Nucleus accumbens (tissue), 56 donors: ENCODE measurements at regions not wholly inside any gene's neighbourhood (a gene's known extent, or its start where the extent isn't known, plus 50 kb on each side); places are given as distances from the start of the nearest gene placed in this dataset.
"Not testable (repeated sequence)": the region's sequence is repeated elsewhere in the genome, so short reads cannot be mapped to it uniquely, and the experiment has no call there.

ENCODE experiments used
- DNase-seq, 56 donors: peaks; one replicate each; lab custom pipeline; 2025; lab: John Stamatoyannopoulos, UW

GRCh38 chr7:46039813-46040212 lies 118.7 kb upstream of the IGFBP3 start:
- DNase-seq, result not testable (repeated sequence)

- no peak for DNase-seq
These were observed 114.1 kb upstream of the IGFBP3 start for GRCh38 chr7:46035166-46035565.

- DNase-seq, result no peak
These were observed 113.1 kb upstream of the IGFBP3 start for GRCh38 chr7:46034056-46034768.

GRCh38 chr7:46033592-46033991 lies 112.5 kb upstream of the IGFBP3 start:
- DNase-seq, result no peak

- no peak for DNase-seq
These were observed 111.9 kb upstream of the IGFBP3 start for GRCh38 chr7:46032942-46033341.

GRCh38 chr7:46032353-46032752 lies 111.3 kb upstream of the IGFBP3 start:
- DNase-seq, result no peak

GRCh38 chr7:46029111-46029704 lies 108.1 kb upstream of the IGFBP3 start:
- no peak for DNase-seq

DNA sequence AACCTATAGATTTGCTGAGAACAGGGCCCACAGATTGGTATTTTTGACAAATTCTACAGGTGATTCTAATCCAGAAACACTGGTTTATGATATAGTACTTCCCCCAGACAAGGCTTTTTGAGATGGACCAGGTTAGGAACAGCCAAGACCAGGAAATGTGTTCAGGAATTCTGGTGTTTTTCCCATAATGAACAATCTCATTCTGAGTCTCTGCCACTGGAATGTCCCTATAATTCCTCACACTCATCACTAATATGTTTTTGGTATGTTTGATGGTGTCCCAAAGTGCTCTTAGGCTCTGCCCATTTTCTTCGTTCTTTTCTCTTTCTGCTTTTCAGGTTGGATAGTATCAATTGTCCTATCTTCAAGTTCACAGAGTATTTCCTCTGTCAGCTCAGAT lies 107.2 kb upstream of the IGFBP3 start:
- no peak for DNase-seq

- DNase-seq, result no peak
These were observed 105.7 kb upstream of the IGFBP3 start for GRCh38 chr7:46026741-46027140.

GRCh38 chr7:46024263-46024916 lies 103.3 kb upstream of the IGFBP3 start:
- no peak for DNase-seq

- no peak for DNase-seq
These were observed 101.3 kb upstream of the IGFBP3 start for GRCh38 chr7:46022397-46022796.

GRCh38 chr7:46015107-46015868 lies 94.2 kb upstream of the IGFBP3 start:
- peak in 2 of 56 donors; percentile 4 to 5 for DNase-seq

GRCh38 chr7:46011501-46011900 lies 90.4 kb upstream of the IGFBP3 start:
- DNase-seq, result no peak

DNA sequence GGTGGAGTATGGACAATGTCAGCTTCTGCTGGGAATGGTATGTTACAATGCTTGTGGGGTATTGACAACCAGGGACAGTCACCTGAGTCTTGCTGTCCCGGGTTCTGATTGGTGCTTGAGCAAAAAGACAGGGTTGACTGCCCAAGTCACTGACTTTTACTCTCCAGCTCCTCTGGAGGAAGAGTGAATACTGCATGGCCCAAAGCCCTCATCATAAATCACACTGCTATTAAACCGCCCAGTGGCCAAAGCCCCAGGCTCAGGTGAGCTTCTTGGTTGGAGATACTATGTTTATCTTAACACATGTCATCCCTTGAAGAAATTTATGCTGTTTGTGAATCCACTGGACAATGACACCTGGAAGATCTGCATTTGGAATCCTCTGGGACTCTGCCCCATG lies 90.0 kb upstream of the IGFBP3 start:
- DNase-seq, result no peak

GRCh38 chr7:46009211-46009610 lies 88.1 kb upstream of the IGFBP3 start:
- DNase-seq, result no peak

- DNase-seq, result no peak
These were observed 87.0 kb upstream of the IGFBP3 start for GRCh38 chr7:46007990-46008643.

GRCh38 chr7:46007194-46007593 lies 86.1 kb upstream of the IGFBP3 start:
- DNase-seq, result no peak

DNA sequence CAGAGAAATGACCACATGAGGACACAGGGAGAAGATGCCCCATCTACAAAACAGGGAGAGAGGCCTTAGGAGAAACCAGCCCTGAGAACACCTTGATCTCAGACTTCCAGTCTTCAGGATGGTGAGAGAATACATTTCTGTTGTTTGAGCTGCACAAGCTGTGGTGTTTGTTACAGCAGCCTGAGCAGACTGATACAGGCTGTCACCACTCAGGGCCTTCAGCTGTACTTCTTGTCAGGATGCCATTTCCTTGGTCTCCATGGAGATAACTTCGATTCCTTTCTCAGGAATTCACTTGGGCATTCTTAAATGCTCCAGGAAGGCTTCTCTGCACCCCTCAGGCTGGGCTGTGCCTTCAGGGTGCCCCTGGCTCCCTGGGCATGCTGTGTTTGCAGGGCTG lies 85.7 kb upstream of the IGFBP3 start:
- DNase-seq, result no peak

DNA sequence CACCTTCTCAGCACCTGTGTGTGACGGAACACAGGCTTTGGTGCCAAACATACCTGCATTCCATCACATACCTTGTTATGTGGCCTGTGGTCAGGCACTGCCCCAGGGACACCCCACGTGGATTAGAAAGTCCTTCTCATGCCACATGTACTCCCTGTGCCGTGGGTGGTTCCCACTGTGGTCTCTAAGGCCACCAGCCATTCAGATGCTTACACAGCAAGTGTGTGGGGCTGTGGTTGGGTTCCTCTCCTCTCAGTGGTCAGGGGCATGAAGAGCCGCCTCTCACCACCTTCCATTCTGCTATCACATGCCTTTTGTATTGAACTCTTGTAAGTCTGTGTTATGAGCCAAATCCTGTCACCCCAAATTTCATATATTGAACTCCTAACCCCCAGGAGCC lies 85.1 kb upstream of the IGFBP3 start:
- no peak for DNase-seq

DNA sequence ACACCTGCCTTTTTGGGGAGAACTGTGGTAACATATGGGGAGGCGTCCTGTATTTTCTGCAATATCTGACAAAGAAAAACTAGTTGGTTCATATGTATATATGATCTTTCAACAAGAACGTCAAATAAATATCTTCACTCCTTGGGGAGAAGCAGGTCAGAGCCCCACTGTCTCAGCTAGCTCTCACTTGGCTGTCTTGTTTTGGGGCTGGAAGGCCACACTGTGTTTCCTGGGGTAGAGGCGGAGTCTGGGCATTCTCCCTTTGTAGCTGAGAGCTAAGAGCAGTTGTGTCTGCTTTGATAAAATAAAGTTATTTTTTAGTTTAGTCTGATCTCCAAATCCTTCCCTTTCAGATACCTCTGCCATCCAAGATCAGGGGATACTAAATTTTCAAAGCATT lies 83.9 kb upstream of the IGFBP3 start:
- DNase-seq, result no peak
